RPMI7951 (cell line): ENCODE measurements at regions not wholly inside any gene's neighbourhood (a gene's known extent, or its start where the extent isn't known, plus 50 kb on each side); places are given as distances from the start of the nearest gene placed in this dataset.

Experiments used
- DNase-seq: peaks from one replicate; pipeline ENCODE4 v3.0.0-alpha.2; 2012; ENCODE audit warnings: low read depth

- peak; percentile 10 for DNase-seq
These were observed 648.5 kb downstream of the RNF144B start for GRCh38 chr6:19035461-19036195.

GRCh38 chr6:19036196-19036555, 649.0 kb downstream of the RNF144B start:
- no peak for DNase-seq

- no peak for DNase-seq
These were observed 650.5 kb downstream of the RNF144B start for GRCh38 chr6:19037607-19038006.

- DNase-seq: no peak
These were observed 652.1 kb downstream of the RNF144B start for GRCh38 chr6:19039287-19039686.

GRCh38 chr6:19041906-19042305, 654.8 kb downstream of the RNF144B start:
- DNase-seq: no peak

GRCh38 chr6:19042420-19042819, 655.3 kb downstream of the RNF144B start:
- DNase-seq: no peak

- no peak for DNase-seq
These were observed 663.6 kb downstream of the RNF144B start for GRCh38 chr6:19050765-19051164.

GRCh38 chr6:19052219-19052618, 665.1 kb downstream of the RNF144B start:
- DNase-seq: no peak

GRCh38 chr6:19059102-19059501, 672.0 kb downstream of the RNF144B start:
- no peak for DNase-seq

GRCh38 chr6:19067165-19067564, 680.0 kb downstream of the RNF144B start:
- DNase-seq: no peak

GRCh38 chr6:19070520-19070919, 683.4 kb downstream of the RNF144B start:
- DNase-seq: no peak

- DNase-seq: no peak
These were observed 696.7 kb downstream of the RNF144B start for GRCh38 chr6:19083801-19084200.

- no peak for DNase-seq
These were observed 699.3 kb downstream of the RNF144B start for GRCh38 chr6:19086480-19086879.

- no peak for DNase-seq
These were observed 700.1 kb downstream of the RNF144B start for GRCh38 chr6:19087296-19087695.

GRCh38 chr6:19087897-19088296, 700.7 kb downstream of the RNF144B start:
- DNase-seq: no peak

GRCh38 chr6:19100752-19101151, 713.6 kb downstream of the RNF144B start:
- DNase-seq: no peak

- DNase-seq: no peak
These were observed 715.8 kb downstream of the RNF144B start for GRCh38 chr6:19102936-19103335.

GRCh38 chr6:19107468-19107867, 720.3 kb downstream of the RNF144B start:
- no peak for DNase-seq

GRCh38 chr6:19121521-19121920, 715.6 kb upstream of the ID4 start:
- no peak for DNase-seq

GRCh38 chr6:19127081-19127480, 710.1 kb upstream of the ID4 start:
- no peak for DNase-seq

- no peak for DNase-seq
These were observed 708.5 kb upstream of the ID4 start for GRCh38 chr6:19128701-19129100.

- no peak for DNase-seq
These were observed 701.5 kb upstream of the ID4 start for GRCh38 chr6:19135706-19136105.

- peak; percentile 40 for DNase-seq
These were observed 699.7 kb upstream of the ID4 start for GRCh38 chr6:19137505-19137904.

GRCh38 chr6:19142275-19142674, 694.9 kb upstream of the ID4 start:
- DNase-seq: no peak
